ENCODE measurements at regions not wholly inside any gene's neighbourhood (a gene's known extent, or its start where the extent isn't known, plus 50 kb on each side); places are given as distances from the start of the nearest gene placed in this dataset.

GRCh38 chr16:62294213-62294972, 258.2 kb upstream of the CDH8 start:
- Histone ChIP-seq H3K27me3 (ENCODE audit: insufficient read depth, low read depth, low read length) (no peaks in the 10 kb centered on the region), H3K9me2 (ENCODE audit: insufficient read depth, low read length) (no peaks in the 10 kb centered on the region), H4K20me1 (ENCODE audit: insufficient read depth) (no peaks in the 10 kb centered on the region), H3F3A (ENCODE audit: insufficient read depth, low read length, poor library complexity, severe bottlenecking) (no peaks in the 10 kb centered on the region), H3K9me3 (ENCODE audit: low read length) (no peaks in the 10 kb centered on the region), H3K36me3 (ENCODE audit: insufficient read depth, low read length) (no peaks in the 10 kb centered on the region), H3K9ac (ENCODE audit: low read length) (no peak overlapping the region), H3K4me3 (ENCODE audit: low read length) (no peak overlapping the region), H2AFZ (ENCODE audit: low read depth, low read length) (no peak overlapping the region), H3K79me2 (replicated peaks; ENCODE audit: insufficient read depth, low read length) (no peaks in the 10 kb centered on the region), H3K4me2 (ENCODE audit: low read length) (no peak overlapping the region), H3K27ac (ENCODE audit: low read length) (no peak overlapping the region)
- no peak for TF ChIP-seq CTCF (IDR thresholded peaks at IDR 0.05; ENCODE audit: poor library complexity, severe bottlenecking)
- TF ChIP-seq MXI1 (conservative IDR thresholded peaks at IDR 0.05; ENCODE audit: poor library complexity, severe bottlenecking): no peak
- no peak for TF ChIP-seq RAD21 (conservative IDR thresholded peaks at IDR 0.05)
- TF ChIP-seq EP300 (conservative IDR thresholded peaks at IDR 0.05; ENCODE audit: poor library complexity, severe bottlenecking): no peak
- no peak for TF ChIP-seq SMC3 (conservative IDR thresholded peaks at IDR 0.05; ENCODE audit: poor library complexity)
- no peak for TF ChIP-seq TAF1 (IDR thresholded peaks at IDR 0.05; ENCODE audit: low read depth)
- TF ChIP-seq REST (IDR thresholded peaks at IDR 0.05; ENCODE audit: borderline replicate concordance): no peak
- no peak for TF ChIP-seq POLR2AphosphoS5 (IDR thresholded peaks at IDR 0.05)
- no peak for TF ChIP-seq EZH2 (IDR thresholded peaks at IDR 0.05; ENCODE audit: borderline replicate concordance, insufficient read depth, low read length, poor library complexity, severe bottlenecking)

GRCh38 chr16:62288990-62289629, 252.9 kb upstream of the CDH8 start:
- no peaks in the 10 kb centered on the region for H3F3A ChIP-seq (ENCODE audit: insufficient read depth, low read length, poor library complexity, severe bottlenecking)
- no peaks in the 10 kb centered on the region for H3K9me3 ChIP-seq (ENCODE audit: low read length)
- no peak overlapping the region for H3K27ac ChIP-seq (ENCODE audit: low read length)
- TF ChIP-seq POLR2AphosphoS5 (IDR thresholded peaks at IDR 0.05): peak; percentile 87
- no peak for TF ChIP-seq MXI1 (conservative IDR thresholded peaks at IDR 0.05; ENCODE audit: poor library complexity, severe bottlenecking)
- peak; percentile 90 for TF ChIP-seq EP300 (conservative IDR thresholded peaks at IDR 0.05; ENCODE audit: poor library complexity, severe bottlenecking)
- no peak overlapping the region for H3K4me3 ChIP-seq (ENCODE audit: low read length)
- H4K20me1 ChIP-seq (ENCODE audit: insufficient read depth): no peaks in the 10 kb centered on the region
- H3K27me3 ChIP-seq (ENCODE audit: insufficient read depth, low read depth, low read length): no peaks in the 10 kb centered on the region
- no peak overlapping the region for H3K9ac ChIP-seq (ENCODE audit: low read length)
- H2AFZ ChIP-seq (ENCODE audit: low read depth, low read length): no peak overlapping the region
- no peaks in the 10 kb centered on the region for H3K9me2 ChIP-seq (ENCODE audit: insufficient read depth, low read length)
- no peaks in the 10 kb centered on the region for H3K79me2 ChIP-seq (replicated peaks; ENCODE audit: insufficient read depth, low read length)
- H3K36me3 ChIP-seq (ENCODE audit: insufficient read depth, low read length): no peaks in the 10 kb centered on the region
- H3K4me2 ChIP-seq (ENCODE audit: low read length): no peak overlapping the region
